Panc1 (cell line): ENCODE measurements at regions not wholly inside any gene's neighbourhood (a gene's known extent, or its start where the extent isn't known, plus 50 kb on each side); places are given as distances from the start of the nearest gene placed in this dataset.

Source experiments
- ATAC-seq: fragments of 200-7000 bp; cut with Tn5 transposase; 2 replicates; pipeline ENCODE4 v1.9.1; 2020; ENCODE audit warnings: mild to moderate bottlenecking, moderate library complexity
- BruUV-seq: library from RNA; stranded (reverse); fragments of 400-500 nt; replicated peaks from 2 replicates; lab custom pipeline; 2021; lab: Mats Ljungman, UMichigan
- CTCF ChIA-PET: fragments of 300-600 bp; sonication (Branson Sonifier 250); formaldehyde crosslinking; loops from one replicate; lab custom pipeline; 2022; ENCODE audit warnings: antibody characterized with exemption; lab: Charles Lee
- POLR2A ChIA-PET: fragments of 300-600 bp; sonication (Branson Sonifier 250); formaldehyde crosslinking; loops from one replicate; lab custom pipeline; 2022; ENCODE audit warnings: antibody characterized with exemption; lab: Charles Lee
- DNase-seq: peaks from one replicate; pipeline ENCODE4 v3.0.0-alpha.2; 2010; ENCODE audit warnings: low read depth, low spot score
- H3K27ac ChIP-seq: 2 replicates; pipeline ENCODE4 v1.5.1; 2011; ENCODE audit warnings: mild to moderate bottlenecking, low read length, inconsistent platforms
- H3K27me3 ChIP-seq: fragments of 200-500 bp; sonication (Bioruptor generic); 2 replicates; pipeline ENCODE4 v1.6.0; 2014; ENCODE audit warnings: low read length, inconsistent platforms; ENCODE audit not compliant: control insufficient read depth, insufficient read depth
- H3K36me3 ChIP-seq: fragments of 200-500 bp; sonication (Bioruptor generic); 2 replicates; pipeline ENCODE4 v1.5.1; 2014; ENCODE audit warnings: inconsistent platforms, mild to moderate bottlenecking, low read length, moderate library complexity; ENCODE audit not compliant: control insufficient read depth, insufficient read depth
- H3K4me1 ChIP-seq: 2 replicates; pipeline ENCODE4 v1.5.1; 2011; ENCODE audit warnings: inconsistent platforms, mild to moderate bottlenecking, low read length, moderate library complexity; ENCODE audit not compliant: control insufficient read depth, insufficient read depth
- H3K4me3 ChIP-seq, 2 experiments: 2 replicates each; pipeline ENCODE4 v1.5.1; 2011 to 2012; ENCODE audit warnings: low read depth in 2 of 2, low read length in 2 of 2, mild to moderate bottlenecking in 2 of 2, inconsistent platforms in 1 of 2, moderate library complexity in 1 of 2
- H3K9me3 ChIP-seq: fragments of 200-500 bp; sonication (Bioruptor generic); 2 replicates; pipeline ENCODE4 v1.5.1; 2014; ENCODE audit warnings: low read depth, mild to moderate bottlenecking, inconsistent platforms, low read length, moderate library complexity; ENCODE audit not compliant: control insufficient read depth, insufficient read depth
- CTCF ChIP-seq: fragments of 450-650 bp; IDR thresholded peaks from 2 replicates; pipeline ENCODE4 v1.5.1; 2017; ENCODE audit warnings: mild to moderate bottlenecking
- POLR2AphosphoS5 ChIP-seq: IDR thresholded peaks from 2 replicates; pipeline ENCODE4 v1.6.1; 2012; ENCODE audit warnings: mild to moderate bottlenecking, low read depth, low read length, moderate library complexity
- REST ChIP-seq, 2 experiments: IDR thresholded peaks; 2 replicates each; pipeline ENCODE4 v1.6.1; 2011 to 2012; ENCODE audit warnings: low read depth in 2 of 2, control low read depth in 1 of 2, low read length in 1 of 2, mild to moderate bottlenecking in 1 of 2, moderate library complexity in 1 of 2; ENCODE audit not compliant: insufficient read depth in 1 of 2
- SIN3A ChIP-seq: IDR thresholded peaks from 2 replicates; pipeline ENCODE4 v1.6.1; 2012; ENCODE audit warnings: low read depth, mild to moderate bottlenecking, low read length, moderate library complexity, borderline replicate concordance; ENCODE audit not compliant: insufficient read depth
- TCF7L2 ChIP-seq: IDR thresholded peaks from 2 replicates; pipeline ENCODE4 v1.6.1; 2011; ENCODE audit warnings: mild to moderate bottlenecking, low read depth, low read length, inconsistent platforms
- in situ Hi-C: cut with HindIII; loops from 2 replicates; pipeline ENCODE4 v1.10.0; 2016; ENCODE audit warnings: low sequenced_read_pairs, low pct_unique_long_range_greater_than_20kb
- intact Hi-C: fragments of 100-400 bp; cut with micrococcal nuclease; formaldehyde crosslinking; loops from one replicate; pipeline ENCODE4 v1.10.0; 2022; ENCODE audit not compliant: unreplicated experiment

- POLR2A ChIA-PET = no interaction called here
- H3K27ac ChIP-seq = no peak overlapping the region
- no TSS peak for BruUV-seq
- H3K36me3 ChIP-seq = no peaks in the 10 kb centered on the region
- in situ Hi-C loops = no loop called here
- DNase-seq (no peak), ATAC-seq (no peak)
- CTCF ChIA-PET = no interaction called here
- no peaks in the 10 kb centered on the region for H3K9me3 ChIP-seq
- no peak for TF ChIP-seq SIN3A
- no peak for TF ChIP-seq POLR2AphosphoS5
- no peak for TF ChIP-seq TCF7L2
- TF ChIP-seq REST (IDR thresholded peaks at IDR 0.05; ENCODE audit: insufficient read depth in 1 of 2, low read depth in 2 of 2, low read length in 1 of 2) = no peak
- TF ChIP-seq CTCF = no peak
- H3K27me3 ChIP-seq = no peaks in the 10 kb centered on the region
- intact Hi-C loops = no loop called here
- no peaks in the 10 kb centered on the region for H3K4me1 ChIP-seq
- no peak overlapping the region for H3K4me3 ChIP-seq
Measured at GRCh38 chr2:181161615-181162014, 181.2 kb downstream of the UBE2E3 start.

GRCh38 chr2:181163139-181163538, 182.7 kb downstream of the UBE2E3 start:
- H3K9me3 ChIP-seq = no peaks in the 10 kb centered on the region
- no peak for DNase-seq
- ATAC-seq = no peak
- H3K27me3 ChIP-seq = no peaks in the 10 kb centered on the region
- TF ChIP-seq REST (IDR thresholded peaks at IDR 0.05; ENCODE audit: insufficient read depth in 1 of 2, low read depth in 2 of 2, low read length in 1 of 2) = no peak
- no peak for TF ChIP-seq POLR2AphosphoS5
- no peak for TF ChIP-seq SIN3A
- no peak for TF ChIP-seq CTCF
- TF ChIP-seq TCF7L2 = no peak
- in situ Hi-C loops (no loop called here), intact Hi-C loops (no loop called here)
- no peaks in the 10 kb centered on the region for H3K4me1 ChIP-seq
- no peaks in the 10 kb centered on the region for H3K36me3 ChIP-seq
- no peak overlapping the region for H3K4me3 ChIP-seq
- no TSS peak for BruUV-seq
- POLR2A ChIA-PET = no interaction called here
- no peak overlapping the region for H3K27ac ChIP-seq
- CTCF ChIA-PET = no interaction called here
